Smooth muscle cell (in vitro differentiated cells): ENCODE measurements at regions not wholly inside any gene's neighbourhood (a gene's known extent, or its start where the extent isn't known, plus 50 kb on each side); places are given as distances from the start of the nearest gene placed in this dataset.

Source experiments
- DNase-seq: peaks from one replicate; lab custom pipeline; 2025; ENCODE audit not compliant: unreplicated experiment; lab: John Stamatoyannopoulos, UW
- H2AFZ ChIP-seq: fragments of 200-600 bp; sonication (generic); 2 replicates; pipeline ENCODE4 v1.6.0; 2016; ENCODE audit warnings: antibody characterized with exemption, low read depth, mild to moderate bottlenecking
- H3F3A ChIP-seq: fragments of 200-600 bp; sonication (generic); 2 replicates; pipeline ENCODE4 v1.6.0; 2017; ENCODE audit warnings: antibody characterized with exemption, low read depth
- H3K27ac ChIP-seq: fragments of 200-600 bp; sonication (generic); 2 replicates; pipeline ENCODE4 v1.5.1; 2016; ENCODE audit warnings: low read depth, mild to moderate bottlenecking
- H3K27me3 ChIP-seq: fragments of 200-600 bp; sonication (generic); 2 replicates; pipeline ENCODE4 v1.6.1; 2016; ENCODE audit warnings: low read depth, mild to moderate bottlenecking
- H3K36me3 ChIP-seq: fragments of 200-600 bp; sonication (generic); 2 replicates; pipeline ENCODE4 v1.5.1; 2016; ENCODE audit warnings: low read depth
- H3K4me1 ChIP-seq: fragments of 200-600 bp; sonication (generic); 2 replicates; pipeline ENCODE4 v1.5.1; 2016; ENCODE audit warnings: low read depth
- H3K4me2 ChIP-seq: fragments of 200-600 bp; sonication (generic); 2 replicates; pipeline ENCODE4 v1.6.0; 2016; ENCODE audit warnings: mild to moderate bottlenecking
- H3K4me3 ChIP-seq: fragments of 200-600 bp; sonication (generic); 2 replicates; pipeline ENCODE4 v1.5.1; 2016; ENCODE audit warnings: mild to moderate bottlenecking
- H3K79me2 ChIP-seq: fragments of 200-600 bp; sonication (generic); 2 replicates; pipeline ENCODE4 v1.6.0; 2016; ENCODE audit warnings: low read depth, mild to moderate bottlenecking
- H3K9ac ChIP-seq: fragments of 200-600 bp; sonication (generic); 2 replicates; pipeline ENCODE4 v1.6.0; 2016; ENCODE audit warnings: low read depth
- H3K9me3 ChIP-seq: fragments of 200-600 bp; sonication (generic); replicated peaks from 2 replicates; pipeline ENCODE4 v1.5.1; 2016; ENCODE audit warnings: low read depth
- H4K20me1 ChIP-seq: fragments of 200-600 bp; sonication (generic); 2 replicates; pipeline ENCODE4 v1.6.0; 2016; ENCODE audit warnings: low read depth
- WGBS: methylation state at CpG from one replicate; pipeline ENCODE4 v1.1.7; 2016; ENCODE audit warnings: low lambda C conversion rate; 5-methylcytosine and 5-hydroxymethylcytosine counted together
- TF ChIP-seq, protein P1 (sequence below): fragments of 200-600 bp; sonication (generic); IDR thresholded peaks from 2 replicates; pipeline ENCODE4 v1.5.1; 2017; ENCODE audit warnings: borderline replicate concordance, mild to moderate bottlenecking, antibody characterized with exemption; ENCODE audit not compliant: insufficient read depth, poor library complexity, severe bottlenecking

DNA sequence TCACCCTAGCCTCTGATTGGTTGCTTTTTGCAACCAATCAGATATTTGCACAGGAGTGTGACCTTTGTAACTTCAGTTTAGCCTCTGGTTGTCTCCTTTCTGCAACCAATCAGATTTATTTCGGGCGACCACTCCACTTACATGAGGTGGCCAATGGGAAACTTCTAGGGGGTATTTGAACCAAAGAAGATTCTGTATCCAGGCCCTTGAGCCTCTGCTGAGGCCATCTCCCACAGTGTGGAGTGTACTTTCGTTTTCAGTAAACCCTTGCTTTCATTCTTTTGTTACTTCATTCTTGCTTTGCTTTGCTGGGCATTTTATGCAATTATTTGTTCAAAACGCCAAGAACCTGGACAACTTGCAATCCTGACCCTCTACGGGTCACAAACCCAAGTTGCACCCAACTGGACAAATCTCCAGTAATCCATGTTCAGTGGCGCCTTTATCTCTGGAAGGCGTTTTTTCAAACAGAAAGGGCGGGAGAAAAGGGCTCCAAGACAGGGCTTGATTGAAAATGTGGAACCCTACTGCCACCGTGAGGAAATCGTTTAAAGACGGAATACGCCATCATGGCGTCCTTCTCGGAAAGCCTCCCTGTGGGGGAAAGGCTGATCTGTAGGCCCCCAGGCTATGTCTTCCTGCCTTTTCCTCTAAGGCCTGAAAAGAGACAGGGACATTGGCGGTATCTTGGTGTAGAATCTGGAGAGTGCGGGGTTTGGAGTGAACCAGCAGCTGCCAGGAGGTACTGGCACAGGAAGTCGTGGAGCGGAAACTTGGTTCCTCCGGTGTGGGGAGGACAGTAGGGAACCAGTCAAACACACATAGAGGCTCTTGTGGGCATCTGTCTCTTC, 184.6 kb downstream of the OR13H1 start:
- H3K4me2 ChIP-seq: no peak overlapping the region
- 88% methylated on average over 19 of the region's 19 CpGs for WGBS
- H3K9me3 ChIP-seq: no peaks in the 10 kb centered on the region
- H3K27me3 ChIP-seq: no peaks in the 10 kb centered on the region
- H3K79me2 ChIP-seq: no peaks in the 10 kb centered on the region
- H3K4me3 ChIP-seq: no peak overlapping the region
- no peak overlapping the region for H2AFZ ChIP-seq
- no peak overlapping the region for H3K9ac ChIP-seq
- peaks cover 4% of the 10 kb centered on the region for H3K36me3 ChIP-seq
- H3K4me1 ChIP-seq: no peaks in the 10 kb centered on the region
- TF ChIP-seq, protein P1, sequence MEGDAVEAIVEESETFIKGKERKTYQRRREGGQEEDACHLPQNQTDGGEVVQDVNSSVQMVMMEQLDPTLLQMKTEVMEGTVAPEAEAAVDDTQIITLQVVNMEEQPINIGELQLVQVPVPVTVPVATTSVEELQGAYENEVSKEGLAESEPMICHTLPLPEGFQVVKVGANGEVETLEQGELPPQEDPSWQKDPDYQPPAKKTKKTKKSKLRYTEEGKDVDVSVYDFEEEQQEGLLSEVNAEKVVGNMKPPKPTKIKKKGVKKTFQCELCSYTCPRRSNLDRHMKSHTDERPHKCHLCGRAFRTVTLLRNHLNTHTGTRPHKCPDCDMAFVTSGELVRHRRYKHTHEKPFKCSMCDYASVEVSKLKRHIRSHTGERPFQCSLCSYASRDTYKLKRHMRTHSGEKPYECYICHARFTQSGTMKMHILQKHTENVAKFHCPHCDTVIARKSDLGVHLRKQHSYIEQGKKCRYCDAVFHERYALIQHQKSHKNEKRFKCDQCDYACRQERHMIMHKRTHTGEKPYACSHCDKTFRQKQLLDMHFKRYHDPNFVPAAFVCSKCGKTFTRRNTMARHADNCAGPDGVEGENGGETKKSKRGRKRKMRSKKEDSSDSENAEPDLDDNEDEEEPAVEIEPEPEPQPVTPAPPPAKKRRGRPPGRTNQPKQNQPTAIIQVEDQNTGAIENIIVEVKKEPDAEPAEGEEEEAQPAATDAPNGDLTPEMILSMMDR: no peak
- no peak overlapping the region for H3K27ac ChIP-seq
- DNase-seq: no peak
- H4K20me1 ChIP-seq: no peaks in the 10 kb centered on the region
- no peaks in the 10 kb centered on the region for H3F3A ChIP-seq

- Histone ChIP-seq H3K9me3 (no peaks in the 10 kb centered on the region), H3K4me2 (no peak overlapping the region), H3K4me3 (no peak overlapping the region), H3K9ac (no peak overlapping the region), H4K20me1 (no peaks in the 10 kb centered on the region), H3K36me3 (peaks cover 4% of the 10 kb centered on the region), H3K4me1 (no peaks in the 10 kb centered on the region), H3K27ac (no peak overlapping the region), H3F3A (no peaks in the 10 kb centered on the region), H3K27me3 (no peaks in the 10 kb centered on the region), H2AFZ (no peak overlapping the region), H3K79me2 (no peaks in the 10 kb centered on the region)
- no peak for DNase-seq
- TF ChIP-seq, protein P1: no peak
- WGBS: 91% methylated on average over 15 of the region's 15 CpGs
Observed at GRCh38 chrX:131729295-131729694, 185.4 kb downstream of the OR13H1 start.

DNA sequence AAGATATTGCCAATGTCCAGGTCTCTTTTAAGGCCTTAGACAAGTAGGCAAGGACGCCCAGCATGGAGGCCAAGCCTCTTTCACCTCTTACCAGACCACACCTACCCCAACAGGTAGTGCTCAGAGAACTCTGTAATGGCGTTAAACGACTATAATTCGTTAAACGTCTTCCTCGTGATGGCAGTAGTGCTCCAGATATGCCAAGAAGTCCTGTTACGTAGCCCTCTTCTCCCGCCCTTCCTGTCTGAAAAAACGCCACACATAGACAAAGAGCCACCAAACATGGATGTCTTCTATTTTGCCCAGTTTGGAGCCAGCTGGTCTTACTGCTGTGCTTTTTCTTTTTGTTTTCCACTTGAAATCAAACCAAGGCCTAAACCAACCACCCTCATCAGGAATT, 190.7 kb downstream of the OR13H1 start:
- no peak overlapping the region for H3K4me2 ChIP-seq
- WGBS: 87% methylated on average over 9 of the region's 9 CpGs

More for the DNA sequence above, 190.7 kb downstream of the OR13H1 start:
- H3F3A ChIP-seq: no peaks in the 10 kb centered on the region
- H3K4me1 ChIP-seq: no peaks in the 10 kb centered on the region
- H3K9me3 ChIP-seq: no peaks in the 10 kb centered on the region
- H4K20me1 ChIP-seq: no peaks in the 10 kb centered on the region
- no peak for DNase-seq
- no peak overlapping the region for H3K27ac ChIP-seq
- H3K27me3 ChIP-seq: no peaks in the 10 kb centered on the region
- TF ChIP-seq, protein P1: no peak
- H3K9ac ChIP-seq: no peak overlapping the region
- H2AFZ ChIP-seq: no peak overlapping the region
- no peak overlapping the region for H3K4me3 ChIP-seq
- H3K79me2 ChIP-seq: no peaks in the 10 kb centered on the region
- no peaks in the 10 kb centered on the region for H3K36me3 ChIP-seq
